ENCODE measurements at regions not wholly inside any gene's neighbourhood (a gene's known extent, or its start where the extent isn't known, plus 50 kb on each side); places are given as distances from the start of the nearest gene placed in this dataset.
"Not testable (repeated sequence)": the region's sequence is repeated elsewhere in the genome, so short reads cannot be mapped to it uniquely, and the experiment has no call there.

DNA sequence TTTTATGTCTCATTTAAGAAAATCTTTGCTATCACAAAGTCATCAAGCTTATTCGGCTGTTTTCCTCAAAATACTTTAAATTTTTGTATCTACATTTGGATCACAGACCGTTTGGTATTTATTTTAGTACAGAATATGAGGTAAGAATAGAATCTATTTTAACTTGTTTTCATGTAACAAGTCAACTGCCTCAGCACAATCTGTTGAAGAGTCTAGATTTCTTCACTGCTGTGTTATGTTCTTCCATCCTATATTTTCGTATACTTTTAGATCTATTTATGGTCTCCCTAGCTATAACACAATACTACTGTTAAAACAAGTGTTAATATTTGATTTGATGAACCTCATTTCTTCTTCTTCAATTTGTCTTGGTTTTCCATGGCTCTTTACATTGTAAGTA is 61.6 kb upstream of the SGCG start:
- H3K36me3 Mint-ChIP-seq (ENCODE audit: low read depth), result no peaks in the 10 kb centered on the region

DNA sequence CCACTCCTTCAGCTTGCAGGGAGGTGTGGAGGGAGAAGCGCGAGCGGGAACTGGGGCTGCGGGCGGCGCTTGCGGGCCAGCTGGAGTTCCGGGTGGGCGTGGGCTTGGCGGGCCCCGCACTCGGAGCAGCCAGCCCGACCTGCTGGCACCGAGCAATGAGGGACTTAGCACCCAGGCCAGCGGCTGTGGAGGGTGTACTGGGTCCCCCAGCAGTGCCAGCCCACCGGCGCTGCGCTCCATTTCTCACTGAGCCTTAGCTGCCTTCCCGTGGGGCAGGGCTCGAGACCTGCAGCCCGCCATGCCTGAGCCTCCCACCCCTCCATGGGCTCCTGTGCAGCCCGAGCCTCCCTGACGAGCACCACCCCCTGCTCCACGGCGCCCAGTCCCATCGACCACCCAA is 53.2 kb upstream of the SGCG start:
- not testable (repeated sequence) for H3K27ac Mint-ChIP-seq; H3K4me3 Mint-ChIP-seq; H3K9me3 Mint-ChIP-seq; DNase-seq; H3K36me3 Mint-ChIP-seq (ENCODE audit: low read depth); H3K4me1 Mint-ChIP-seq (ENCODE audit: low read depth)
- H3K27me3 Mint-ChIP-seq, result peaks cover 10% of the 10 kb centered on the region

More for the DNA sequence above, 61.6 kb upstream of the SGCG start:
- no peaks in the 10 kb centered on the region for H3K9me3 Mint-ChIP-seq
- H3K4me3 Mint-ChIP-seq, result no peak overlapping the region
- H3K27me3 Mint-ChIP-seq, result peaks cover 5% of the 10 kb centered on the region
- no peak for DNase-seq
- H3K4me1 Mint-ChIP-seq (ENCODE audit: low read depth), result no peaks in the 10 kb centered on the region
- no peak overlapping the region for H3K27ac Mint-ChIP-seq

DNA sequence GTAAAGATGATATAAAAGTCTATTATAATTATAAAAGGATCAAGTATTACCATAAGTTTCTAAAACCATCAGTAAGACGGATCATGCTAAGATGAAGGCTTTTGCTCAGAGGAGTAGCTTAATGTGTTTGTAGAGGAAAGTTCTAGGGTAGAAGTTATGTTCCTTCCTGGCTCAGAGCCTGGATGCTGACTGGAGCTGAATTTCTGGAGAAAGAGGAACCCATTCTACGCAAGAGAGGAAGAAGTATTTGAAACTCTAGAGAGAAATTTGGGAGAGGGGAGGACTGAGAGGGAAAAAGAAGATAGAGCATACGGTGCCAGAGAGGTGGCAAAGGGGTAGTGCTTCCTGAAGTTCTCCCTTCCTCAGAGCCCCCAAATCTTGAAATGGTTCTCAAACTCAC is 51.4 kb upstream of the SGCG start:
- Mint-ChIP-seq H3K27ac (no peak overlapping the region), H3K27me3 (peaks cover 8% of the 10 kb centered on the region), H3K4me3 (no peak overlapping the region), H3K36me3 (ENCODE audit: low read depth) (no peaks in the 10 kb centered on the region), H3K4me1 (ENCODE audit: low read depth) (no peaks in the 10 kb centered on the region), H3K9me3 (no peaks in the 10 kb centered on the region)
- DNase-seq, result no peak
